Liver (tissue), 3 donors: ENCODE measurements at regions not wholly inside any gene's neighbourhood (a gene's known extent, or its start where the extent isn't known, plus 50 kb on each side); places are given as distances from the start of the nearest gene placed in this dataset.

Source experiments
- ATF3 ChIP-seq: IDR thresholded peaks from 2 replicates; pipeline ENCODE4 v1.6.1; 2016; ENCODE audit warnings: antibody characterized with exemption
- CTCF ChIP-seq: fragments of 150-350 bp; IDR thresholded peaks from 2 replicates; pipeline ENCODE4 v1.5.1; 2017; ENCODE audit warnings: improper control_type of control experiment, low read depth, low read length; ENCODE audit not compliant: missing input control
- GABPA ChIP-seq, 2 donors: IDR thresholded peaks in 1 of 2; conservative IDR thresholded peaks in 1 of 2; 2 replicates each; pipeline ENCODE4 v1.6.1; 2016; ENCODE audit warnings: antibody characterized with exemption in 2 of 2, mild to moderate bottlenecking in 1 of 2, moderate library complexity in 1 of 2
- HNF4A ChIP-seq, 2 donors: conservative IDR thresholded peaks; 2 replicates each; pipeline ENCODE4 v1.6.1; 2016; ENCODE audit warnings: antibody characterized with exemption in 2 of 2, mild to moderate bottlenecking in 2 of 2
- REST ChIP-seq: IDR thresholded peaks from 2 replicates; pipeline ENCODE4 v1.6.1; 2016; ENCODE audit warnings: antibody characterized with exemption, mild to moderate bottlenecking
- SP1 ChIP-seq: IDR thresholded peaks from 2 replicates; pipeline ENCODE4 v1.6.1; 2018; ENCODE audit warnings: antibody characterized with exemption, mild to moderate bottlenecking
- donor health status: healthy.
- donor health status: healthy.

GRCh38 chr1:222014001-222014400 is 272.1 kb upstream of the DUSP10 start:
- TF ChIP-seq HNF4A (conservative IDR thresholded peaks at IDR 0.05) = no peak
- TF ChIP-seq REST = no peak
- TF ChIP-seq ATF3 = no peak
- TF ChIP-seq CTCF = no peak
- no peak for TF ChIP-seq SP1
- no peak for TF ChIP-seq GABPA (IDR thresholded peaks at IDR 0.05 in 1 of 2, conservative IDR thresholded peaks at IDR 0.05 in 1 of 2)
